IPS-NIHi7 (cell line): ENCODE measurements at regions not wholly inside any gene's neighbourhood (a gene's known extent, or its start where the extent isn't known, plus 50 kb on each side); places are given as distances from the start of the nearest gene placed in this dataset.
"Not testable (repeated sequence)": the region's sequence is repeated elsewhere in the genome, so short reads cannot be mapped to it uniquely, and the experiment has no call there.

Source experiments
- DNase-seq: peaks from one replicate; pipeline ENCODE4 v3.0.0; 2012; ENCODE audit warnings: mixed read lengths; ENCODE audit errors: extremely low spot score

DNA sequence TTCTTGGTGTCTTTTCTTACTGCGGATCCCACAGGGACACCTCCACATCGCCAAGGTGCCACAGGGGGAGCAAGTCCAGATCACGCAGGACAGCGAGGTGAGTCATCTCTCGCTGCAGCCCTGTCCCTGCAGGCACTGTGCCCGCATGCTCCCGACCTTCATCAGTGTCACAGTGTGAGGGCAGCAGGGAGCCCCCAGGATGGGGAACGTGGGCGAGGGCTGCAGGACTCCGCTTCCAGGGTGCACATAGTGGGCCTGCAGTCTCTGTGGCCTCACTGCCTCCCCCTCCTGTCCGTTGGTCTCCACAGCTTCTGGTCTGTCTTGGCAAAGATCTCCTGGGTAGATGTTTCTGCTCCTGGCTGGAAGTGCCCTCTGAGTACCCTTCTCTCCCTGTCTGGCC, 78.0 kb downstream of the NPIPB11 start:
- not testable (repeated sequence) for DNase-seq

- DNase-seq = not testable (repeated sequence)
These were observed 78.7 kb downstream of the NPIPB11 start for GRCh38 chr16:29327631-29328408.

DNA sequence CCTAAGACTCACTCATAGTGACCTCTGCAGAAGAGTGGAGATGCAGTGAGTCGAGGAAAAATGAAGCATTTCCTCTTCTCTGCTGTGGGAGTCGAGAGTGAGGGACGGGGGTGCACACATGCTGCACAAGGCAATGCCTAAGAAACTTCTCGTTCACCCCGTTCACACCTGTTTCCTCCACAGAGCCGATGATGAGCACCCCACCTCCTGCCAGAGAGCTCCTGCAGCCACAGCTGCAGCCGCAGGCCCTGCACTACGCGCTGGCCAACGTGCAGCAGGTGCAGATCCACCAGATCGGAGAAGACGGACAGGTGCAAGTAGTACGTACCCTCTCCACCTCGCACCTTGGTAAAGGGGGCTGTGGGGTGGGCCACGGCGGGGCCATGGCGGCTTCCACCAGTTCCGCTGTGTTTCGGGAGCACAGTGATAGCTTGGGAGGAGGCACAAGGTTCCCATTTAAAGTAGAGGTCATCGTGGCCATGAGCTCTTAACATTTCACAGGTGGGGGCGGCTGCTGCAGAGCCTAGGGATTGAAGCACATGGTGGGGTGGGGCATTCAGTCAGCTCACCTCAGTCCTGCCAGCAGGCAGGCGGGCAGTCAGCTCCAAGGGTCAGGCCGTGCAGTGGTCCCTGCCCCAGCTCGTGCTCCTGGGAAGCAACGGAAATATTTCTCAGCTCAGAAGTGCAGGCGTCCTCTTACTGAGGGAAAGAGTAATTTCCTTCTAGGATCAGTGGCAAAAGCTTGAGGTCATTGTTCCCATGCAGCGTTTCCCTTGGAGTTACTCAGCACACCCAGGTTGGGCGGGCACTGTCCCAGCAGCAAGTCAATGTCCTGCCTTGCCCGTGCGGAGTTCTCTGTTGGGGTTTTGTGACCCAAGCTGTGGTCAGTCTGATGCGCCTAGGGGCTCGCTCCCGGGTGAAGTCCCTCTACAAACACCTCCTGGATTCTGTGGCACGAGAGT, 80.1 kb downstream of the NPIPB11 start:
- DNase-seq = not testable (repeated sequence)

- not testable (repeated sequence) for DNase-seq
These were observed 82.8 kb downstream of the NPIPB11 start for GRCh38 chr16:29323725-29324124.

DNA sequence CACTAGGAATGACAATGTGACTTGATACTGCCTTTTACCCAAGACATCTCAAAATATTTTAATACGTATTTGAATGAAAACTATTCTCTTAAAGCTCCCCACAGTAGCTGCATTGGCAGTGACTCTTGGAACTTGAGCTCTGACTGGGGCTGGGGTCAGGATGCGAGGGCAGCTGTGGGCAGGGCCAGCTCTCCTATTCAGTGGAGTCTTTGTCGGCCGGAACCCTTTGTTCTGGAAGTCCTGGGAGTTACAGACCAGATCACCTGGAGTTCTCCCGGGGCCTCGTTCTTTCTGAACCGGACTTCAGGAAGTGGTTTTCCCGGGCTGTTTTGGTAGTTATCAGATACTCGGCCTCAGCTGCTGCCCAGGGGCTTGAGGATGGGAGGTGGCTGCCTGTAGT, 84.9 kb downstream of the NPIPB11 start:
- DNase-seq = no peak

DNA sequence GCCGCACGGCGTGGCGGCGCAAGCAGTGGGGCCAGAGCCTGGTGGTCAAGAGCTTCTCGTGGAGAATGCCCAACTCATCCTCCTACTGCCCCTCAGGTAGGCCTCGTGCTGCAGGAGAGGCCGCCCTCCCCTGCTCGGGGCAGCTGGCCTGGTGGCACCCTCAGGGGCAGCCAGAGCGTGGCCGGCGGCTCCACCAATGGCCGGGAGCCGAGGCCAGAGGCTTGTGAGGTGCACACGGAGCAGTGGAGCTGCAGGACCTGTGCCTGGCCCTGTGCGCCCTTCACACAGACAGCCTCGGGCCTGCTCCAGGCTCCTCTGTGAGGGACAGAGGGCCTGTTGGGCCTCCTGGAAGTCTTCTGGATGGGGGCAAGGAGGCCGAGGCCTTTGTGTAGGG, 85.5 kb downstream of the NPIPB11 start:
- no peak for DNase-seq

DNA sequence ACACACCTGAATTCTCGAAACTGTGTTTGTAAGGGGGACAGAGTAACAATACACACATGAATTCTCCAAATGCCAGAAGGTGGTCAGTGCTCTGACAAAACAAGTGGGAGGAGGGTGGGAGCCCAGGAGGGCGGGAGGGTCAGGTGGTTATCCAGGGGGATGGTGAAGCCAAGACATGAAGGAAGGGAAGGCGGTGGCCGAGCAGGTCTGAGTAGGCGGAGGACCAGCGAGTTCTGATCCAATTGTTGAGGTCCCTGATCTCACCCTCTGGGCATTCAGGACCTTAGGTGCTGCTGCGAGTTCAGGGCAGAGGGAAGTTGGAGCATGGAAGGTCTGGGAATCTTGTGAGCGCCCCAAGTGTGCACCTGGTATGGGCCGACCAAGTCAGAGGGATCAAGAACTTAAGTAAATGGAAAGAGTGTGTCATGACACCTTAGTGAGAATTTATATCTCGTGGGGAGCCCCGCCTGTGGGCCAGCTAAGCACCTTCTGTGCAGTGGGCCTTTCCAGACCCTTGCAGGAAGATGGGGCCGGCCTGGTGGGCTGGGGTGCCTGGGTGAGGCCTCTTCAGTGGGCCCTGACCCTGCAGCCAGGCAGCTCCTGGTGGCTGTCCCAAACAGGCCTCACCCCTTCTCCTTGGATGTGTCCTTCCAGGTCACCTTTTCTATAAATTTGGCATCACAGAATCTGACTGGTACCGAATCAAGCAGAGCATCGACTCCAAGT, 86.1 kb downstream of the NPIPB11 start:
- DNase-seq = no peak

DNA sequence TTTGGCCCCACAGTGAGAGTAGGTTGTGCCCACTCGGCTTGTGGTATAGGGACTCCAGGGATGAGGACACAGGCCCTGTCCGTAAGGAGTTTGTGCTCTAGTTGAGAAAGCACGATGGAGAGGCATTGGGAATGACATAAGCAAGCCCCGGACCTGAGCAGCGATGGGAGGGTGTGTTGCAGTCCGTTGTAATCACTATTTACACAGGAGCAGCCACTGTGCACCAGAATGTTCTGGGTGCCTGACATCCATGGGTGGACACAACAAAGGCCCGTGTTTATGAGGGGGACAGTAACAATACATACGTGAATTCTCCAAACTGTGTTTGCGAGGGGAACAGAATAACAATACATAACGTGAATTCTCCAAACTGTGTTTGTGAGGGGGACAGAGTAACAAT, 86.8 kb downstream of the NPIPB11 start:
- DNase-seq = no peak

DNA sequence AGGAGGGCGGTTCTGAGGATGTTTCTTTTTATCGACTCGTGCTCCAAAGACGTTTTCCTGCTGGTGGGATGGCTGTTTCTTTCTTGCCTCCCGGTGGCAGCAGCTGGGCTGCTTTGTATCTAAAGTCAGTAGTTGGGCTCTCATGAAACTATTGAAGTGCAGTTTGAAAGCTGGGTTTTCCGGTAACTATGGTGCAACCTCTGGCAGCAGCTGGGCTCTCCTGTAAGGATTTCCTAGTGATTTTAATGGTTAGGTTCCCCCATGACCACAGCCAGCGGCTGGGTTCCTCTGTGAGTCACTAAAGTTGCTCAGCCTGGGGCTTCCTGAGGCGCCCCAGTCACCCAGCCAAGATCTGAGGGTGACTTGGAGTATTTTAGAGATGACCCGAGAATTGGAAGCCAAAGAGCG, 87.9 kb downstream of the NPIPB11 start:
- DNase-seq = not testable (repeated sequence)

DNA sequence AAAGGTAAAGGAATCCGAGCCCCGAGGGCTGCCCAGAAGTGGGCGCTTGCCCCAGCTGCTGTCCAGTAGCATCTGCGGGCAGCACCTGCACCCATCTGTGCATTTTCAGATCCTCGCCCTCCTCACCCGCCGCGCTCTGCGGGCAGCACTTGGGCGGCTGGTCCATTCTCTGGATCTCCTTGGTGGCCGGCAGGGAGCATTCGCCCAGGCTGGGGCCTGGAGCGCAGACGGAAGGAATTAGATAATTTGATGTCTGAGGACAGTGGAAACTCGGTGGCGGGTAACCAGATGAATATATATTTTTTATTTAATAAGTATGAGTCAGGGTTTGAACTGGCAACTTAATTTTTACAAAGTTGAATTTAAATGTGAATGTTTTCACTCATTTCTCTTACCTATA, 88.5 kb downstream of the NPIPB11 start:
- no peak for DNase-seq

- no peak for DNase-seq
These were observed 89.2 kb downstream of the NPIPB11 start for GRCh38 chr16:29317269-29317668.

GRCh38 chr16:29316761-29317183, 89.7 kb downstream of the NPIPB11 start:
- DNase-seq = no peak

DNA sequence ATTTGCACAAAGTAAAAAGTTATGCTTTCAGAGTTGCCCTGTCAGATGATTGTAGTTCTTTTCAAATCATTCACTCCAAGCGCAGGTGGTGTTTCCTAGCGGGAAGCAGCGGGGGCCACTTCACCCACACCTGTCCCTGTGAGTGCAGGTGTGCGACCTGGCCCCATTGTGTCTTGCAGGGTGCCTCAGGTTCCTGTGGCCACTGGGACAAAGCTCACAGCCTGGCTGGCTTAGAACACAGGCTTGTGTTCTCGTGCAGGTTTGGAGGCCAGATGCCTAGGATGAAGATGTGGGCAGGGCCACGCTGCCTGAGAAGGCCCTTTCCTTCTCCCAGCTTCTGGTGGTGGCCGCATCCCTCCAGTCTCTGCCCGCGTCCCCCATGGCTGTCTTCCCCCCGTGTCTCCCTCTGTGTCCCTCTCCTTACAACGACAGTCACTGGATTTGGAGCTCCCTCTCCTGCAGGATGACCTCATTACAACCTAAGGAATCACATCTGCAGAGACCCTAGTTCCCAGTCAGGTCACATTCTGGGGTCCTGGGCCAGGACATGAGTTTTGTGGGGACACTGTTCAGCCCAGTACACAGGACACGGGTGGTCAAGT, 90.5 kb downstream of the NPIPB11 start:
- peak; percentile 20 for DNase-seq

DNA sequence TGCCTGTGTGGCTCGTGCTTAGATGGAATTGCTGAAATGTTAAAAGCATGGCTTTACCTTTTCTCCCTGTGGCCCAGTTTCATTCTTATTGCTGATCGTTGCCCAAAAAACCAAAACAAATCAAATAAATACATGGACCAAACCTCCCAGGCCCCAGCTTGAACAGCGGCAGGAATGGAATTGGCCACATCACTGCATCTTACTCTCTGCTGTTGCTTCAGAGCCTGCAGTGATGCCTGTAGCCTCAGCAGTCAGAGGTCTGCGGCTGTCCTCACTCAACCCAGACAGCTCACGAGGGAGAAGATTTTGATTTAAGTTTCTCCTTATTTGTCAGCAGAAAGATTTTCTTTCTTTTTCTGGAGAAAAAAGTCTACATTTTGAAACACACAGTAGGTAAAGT, 91.5 kb downstream of the NPIPB11 start:
- no peak for DNase-seq

GRCh38 chr16:29314292-29314934, 92.1 kb downstream of the NPIPB11 start:
- DNase-seq = no peak

DNA sequence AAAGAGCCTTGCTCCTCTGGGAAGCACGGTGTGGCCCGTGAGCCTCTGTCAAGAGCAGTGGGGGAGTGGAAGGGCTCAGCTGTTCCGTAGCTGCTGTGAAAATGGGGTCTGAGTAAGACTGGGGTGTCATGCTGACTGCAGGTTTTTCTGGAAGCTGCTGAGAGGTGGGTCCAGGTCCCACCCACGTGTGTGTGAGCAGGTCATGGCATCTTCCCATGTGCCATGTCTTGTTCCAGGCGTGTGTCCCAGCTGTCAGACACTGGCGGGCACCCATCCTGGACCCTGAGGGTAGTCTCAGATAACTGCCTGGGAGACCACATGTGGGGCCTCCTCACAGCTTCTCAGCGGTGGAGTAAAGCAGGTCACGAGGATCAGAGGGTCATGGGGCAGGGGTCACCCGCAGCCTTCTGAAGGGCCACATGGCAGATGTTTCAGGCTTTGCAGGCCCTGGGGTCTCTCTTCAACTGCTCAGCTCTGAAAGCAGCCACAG, 92.9 kb downstream of the NPIPB11 start:
- no peak for DNase-seq

DNA sequence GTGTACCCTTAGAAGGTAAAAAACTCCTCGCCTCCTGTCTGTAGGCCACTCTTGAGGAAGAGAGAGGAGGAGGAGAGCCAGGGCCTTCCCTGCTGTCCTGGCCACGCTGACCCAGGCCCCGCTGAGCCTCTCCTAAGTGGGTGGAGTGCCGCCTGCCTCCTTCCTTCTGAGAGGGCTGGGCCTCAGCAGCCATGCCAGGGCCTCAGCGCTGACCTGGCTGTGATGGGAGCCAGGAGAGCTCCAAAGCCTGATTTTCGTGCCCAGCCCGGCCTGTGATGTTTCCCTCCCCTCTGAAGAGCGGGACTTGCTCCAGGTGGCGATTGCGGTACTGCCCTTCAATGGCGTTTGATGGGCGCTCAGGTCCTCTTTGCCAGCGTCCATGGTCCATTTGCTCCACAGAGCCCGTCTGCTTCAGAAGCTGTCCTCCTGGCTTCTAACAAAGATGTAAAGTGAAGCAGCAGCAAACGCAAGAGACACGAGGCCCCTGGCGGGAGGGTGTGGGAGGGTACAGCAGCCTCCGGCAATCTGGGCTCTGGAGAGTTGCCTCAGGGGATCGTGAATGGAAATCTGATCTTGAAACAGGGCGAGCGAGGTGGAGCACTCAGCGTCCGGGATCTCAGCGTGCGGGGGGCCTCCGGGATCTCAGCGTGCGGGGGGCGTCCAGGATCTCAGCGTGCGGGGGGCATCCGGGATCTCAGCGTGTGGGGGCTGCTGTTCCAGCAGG, 93.5 kb downstream of the NPIPB11 start:
- DNase-seq = no peak

GRCh38 chr16:29312345-29312675, 94.2 kb downstream of the NPIPB11 start:
- DNase-seq = not testable (repeated sequence)

GRCh38 chr16:29311461-29312344, 94.8 kb downstream of the NPIPB11 start:
- DNase-seq = no peak
